GM23248 (cell line): ENCODE measurements at regions not wholly inside any gene's neighbourhood (a gene's known extent, or its start where the extent isn't known, plus 50 kb on each side); places are given as distances from the start of the nearest gene placed in this dataset.

ENCODE experiments used
- DNase-seq: peaks from one replicate; pipeline ENCODE4 v3.0.0-alpha.2; 2015
- H2AFZ ChIP-seq: fragments of 200-600 bp; sonication (generic); 2 replicates; pipeline ENCODE4 v1.6.1; 2016; ENCODE audit warnings: antibody characterized with exemption
- H3F3A ChIP-seq: fragments of 200-600 bp; sonication (generic); 2 replicates; pipeline ENCODE4 v1.6.1; 2016; ENCODE audit warnings: mild to moderate bottlenecking, antibody characterized with exemption, mixed run types; ENCODE audit not compliant: insufficient read depth
- H3K27ac ChIP-seq: fragments of 200-600 bp; sonication (generic); 2 replicates; pipeline ENCODE4 v1.5.1; 2016; ENCODE audit warnings: mild to moderate bottlenecking
- H3K27me3 ChIP-seq: fragments of 200-600 bp; sonication (generic); replicated peaks from 2 replicates; pipeline ENCODE4 v1.6.1; 2016; ENCODE audit warnings: mild to moderate bottlenecking; ENCODE audit not compliant: insufficient read depth
- H3K36me3 ChIP-seq: fragments of 200-600 bp; sonication (generic); 2 replicates; pipeline ENCODE4 v1.6.1; 2016; ENCODE audit warnings: low read depth, mild to moderate bottlenecking
- H3K4me1 ChIP-seq: fragments of 200-600 bp; sonication (generic); 2 replicates; pipeline ENCODE4 v1.6.1; 2016; ENCODE audit warnings: mild to moderate bottlenecking; ENCODE audit not compliant: insufficient read depth
- H3K4me2 ChIP-seq: fragments of 200-600 bp; sonication (generic); one replicate; pipeline ENCODE4 v1.6.1; 2016; ENCODE audit warnings: mild to moderate bottlenecking; ENCODE audit not compliant: unreplicated experiment
- H3K4me3 ChIP-seq: fragments of 200-600 bp; sonication (generic); 2 replicates; pipeline ENCODE4 v1.5.1; 2016; ENCODE audit warnings: mild to moderate bottlenecking
- H3K79me2 ChIP-seq: fragments of 200-600 bp; sonication (generic); 2 replicates; pipeline ENCODE4 v1.6.1; 2016; ENCODE audit warnings: mild to moderate bottlenecking; ENCODE audit not compliant: insufficient read depth
- H3K9ac ChIP-seq: fragments of 200-600 bp; sonication (generic); 2 replicates; pipeline ENCODE4 v1.6.1; 2016; ENCODE audit warnings: mild to moderate bottlenecking
- H3K9me2 ChIP-seq: fragments of 200-600 bp; sonication (generic); 2 replicates; pipeline ENCODE4 v1.6.1; 2016; ENCODE audit warnings: mixed run types, mild to moderate bottlenecking, moderate library complexity; ENCODE audit not compliant: insufficient read depth
- H3K9me3 ChIP-seq: fragments of 200-600 bp; sonication (generic); one replicate; pipeline ENCODE4 v1.6.1; 2017; ENCODE audit warnings: low read depth
- H4K20me1 ChIP-seq: fragments of 200-600 bp; sonication (generic); 2 replicates; pipeline ENCODE4 v1.6.0; 2016; ENCODE audit not compliant: insufficient read depth
- EZH2 ChIP-seq: fragments of 200-600 bp; sonication (generic); IDR thresholded peaks from 2 replicates; pipeline ENCODE4 v1.6.1; 2018; ENCODE audit warnings: antibody characterized with exemption, mild to moderate bottlenecking; ENCODE audit not compliant: insufficient read depth, poor library complexity, severe bottlenecking
- EZH2phosphoT487 ChIP-seq: fragments of 200-600 bp; sonication (generic); IDR thresholded peaks from 2 replicates; pipeline ENCODE4 v1.6.1; 2018; ENCODE audit warnings: antibody characterized with exemption, moderate library complexity, mild to moderate bottlenecking, low read depth; ENCODE audit not compliant: insufficient read depth
- WGBS, 2 experiments: methylation state at CpG; one replicate each; pipeline ENCODE4 v1.1.6; 2015 to 2017; ENCODE audit warnings: low lambda C conversion rate in 2 of 2, low coverage in 1 of 2; ENCODE audit errors: missing lambda C conversion rate in 2 of 2; 5-methylcytosine and 5-hydroxymethylcytosine counted together
- in situ Hi-C: fragments of 300-500 bp; cut with MboI; formaldehyde crosslinking; loops from 2 replicates; pipeline ENCODE4 v1.15.0; 2020

DNA sequence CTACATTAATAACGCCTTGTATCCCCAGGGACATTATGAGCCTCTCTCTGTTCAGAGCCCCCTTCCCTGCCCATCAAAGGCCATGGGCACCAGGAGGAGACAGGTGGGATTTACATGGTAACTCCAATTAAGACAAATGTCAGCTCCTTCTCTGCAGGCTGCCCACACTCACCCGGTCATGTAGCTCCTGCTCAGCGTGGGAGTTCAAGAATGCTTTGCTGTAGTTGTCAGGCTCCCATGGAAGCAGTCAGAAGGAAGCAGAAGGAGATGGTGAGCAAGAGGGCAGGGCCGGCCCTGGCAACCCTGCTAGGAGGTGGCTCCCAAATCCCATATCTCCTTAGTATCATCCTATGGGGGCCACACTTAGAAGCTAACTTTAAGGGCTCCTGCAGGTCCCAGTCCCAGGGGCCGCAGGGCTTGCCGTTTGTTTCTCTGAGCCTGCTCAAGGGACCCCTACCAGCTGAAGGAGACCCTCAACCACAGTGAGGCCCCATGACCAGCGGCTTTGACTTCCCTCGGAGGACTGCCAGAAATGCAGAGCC lies 218.4 kb upstream of the TLE3 start:
- in situ Hi-C loops: no loop called here

GRCh38 chr15:70315431-70315830 lies 217.7 kb upstream of the TLE3 start:
- H3K9me3 ChIP-seq: no peaks in the 10 kb centered on the region
- H3K79me2 ChIP-seq: no peaks in the 10 kb centered on the region
- H3K9ac ChIP-seq: no peak overlapping the region
- H4K20me1 ChIP-seq: no peaks in the 10 kb centered on the region
- H3K4me3 ChIP-seq: no peak overlapping the region
- peaks cover 34% of the 10 kb centered on the region for H3K4me1 ChIP-seq
- no peaks in the 10 kb centered on the region for H3K27me3 ChIP-seq
- H3F3A ChIP-seq: peaks cover 16% of the 10 kb centered on the region
- TF ChIP-seq EZH2phosphoT487 (no peak), EZH2 (no peak)
- no peak overlapping the region for H3K4me2 ChIP-seq
- H3K9me2 ChIP-seq: no peaks in the 10 kb centered on the region
- no peak overlapping the region for H3K27ac ChIP-seq
- no peak for DNase-seq
- no peak overlapping the region for H2AFZ ChIP-seq
- no peaks in the 10 kb centered on the region for H3K36me3 ChIP-seq
- in situ Hi-C loops: no loop called here

More for the DNA sequence above, 218.4 kb upstream of the TLE3 start:
- no peaks in the 10 kb centered on the region for H3K36me3 ChIP-seq
- H3K4me1 ChIP-seq: peaks cover 34% of the 10 kb centered on the region
- WGBS, 2 experiments: 75 to 83% methylated on average over 8 of the region's 8 CpGs
- DNase-seq: peak; percentile 81
- no peak overlapping the region for H3K4me2 ChIP-seq
- H3K9ac ChIP-seq: no peak overlapping the region
- no peak overlapping the region for H3K4me3 ChIP-seq
- no peaks in the 10 kb centered on the region for H3K9me3 ChIP-seq
- H3F3A ChIP-seq: peaks cover 16% of the 10 kb centered on the region
- no peak overlapping the region for H3K27ac ChIP-seq
- H3K79me2 ChIP-seq: no peaks in the 10 kb centered on the region
- H4K20me1 ChIP-seq: no peaks in the 10 kb centered on the region
- H3K27me3 ChIP-seq: no peaks in the 10 kb centered on the region
- no peaks in the 10 kb centered on the region for H3K9me2 ChIP-seq
- no peak overlapping the region for H2AFZ ChIP-seq
- no peak for TF ChIP-seq EZH2phosphoT487
- TF ChIP-seq EZH2: no peak

GRCh38 chr15:70314688-70315087 lies 217.0 kb upstream of the TLE3 start:
- H3K4me2 ChIP-seq: no peak overlapping the region
- no peaks in the 10 kb centered on the region for H4K20me1 ChIP-seq
- no peaks in the 10 kb centered on the region for H3K79me2 ChIP-seq
- peaks cover 27% of the 10 kb centered on the region for H3K4me1 ChIP-seq
- no peak overlapping the region for H3K27ac ChIP-seq
- no peak overlapping the region for H3K4me3 ChIP-seq
- TF ChIP-seq EZH2: no peak
- no peak for TF ChIP-seq EZH2phosphoT487
- in situ Hi-C loops: no loop called here
- H3K9me3 ChIP-seq: no peaks in the 10 kb centered on the region
- H3K9ac ChIP-seq: no peak overlapping the region
- H3K9me2 ChIP-seq: no peaks in the 10 kb centered on the region
- H3K36me3 ChIP-seq: no peaks in the 10 kb centered on the region
- H3K27me3 ChIP-seq: no peaks in the 10 kb centered on the region
- DNase-seq: no peak
- 88 to 91% methylated on average over 3 of the region's 3 CpGs for WGBS, 2 experiments
- peaks cover 10% of the 10 kb centered on the region for H3F3A ChIP-seq
- no peak overlapping the region for H2AFZ ChIP-seq

- no peak overlapping the region for H3K4me3 ChIP-seq
- DNase-seq: peak; percentile 20
- H3K9ac ChIP-seq: no peak overlapping the region
- TF ChIP-seq EZH2phosphoT487 (no peak), EZH2 (no peak)
- H3F3A ChIP-seq: peaks cover 3% of the 10 kb centered on the region; the same call in 1 of the 2 replicates
- H2AFZ ChIP-seq: no peak overlapping the region
- no peaks in the 10 kb centered on the region for H3K79me2 ChIP-seq
- no peaks in the 10 kb centered on the region for H3K36me3 ChIP-seq
- in situ Hi-C loops: no loop called here
- no peaks in the 10 kb centered on the region for H3K9me3 ChIP-seq
- H3K4me2 ChIP-seq: no peak overlapping the region
- H3K27ac ChIP-seq: no peak overlapping the region
- H3K9me2 ChIP-seq: no peaks in the 10 kb centered on the region
- 93 to 95% methylated on average over 3 of the region's 3 CpGs for WGBS, 2 experiments
- H4K20me1 ChIP-seq: no peaks in the 10 kb centered on the region
- peaks cover 20% of the 10 kb centered on the region for H3K4me1 ChIP-seq
- no peaks in the 10 kb centered on the region for H3K27me3 ChIP-seq
Observed at GRCh38 chr15:70314018-70314354, 216.3 kb upstream of the TLE3 start.
